ENCODE measurements at regions not wholly inside any gene's neighbourhood (a gene's known extent, or its start where the extent isn't known, plus 50 kb on each side); places are given as distances from the start of the nearest gene placed in this dataset.
"Not testable (repeated sequence)": the region's sequence is repeated elsewhere in the genome, so short reads cannot be mapped to it uniquely, and the experiment has no call there.

GRCh38 chr3:153221748-153222162 lies 59.7 kb downstream of the RAP2B start:
- peak; percentile 21 for DNase-seq (ENCODE audit: low read depth)

GRCh38 chr3:153226877-153227276 lies 64.9 kb downstream of the RAP2B start:
- DNase-seq (ENCODE audit: low read depth): not testable (repeated sequence)

- not testable (repeated sequence) for DNase-seq (ENCODE audit: low read depth)
These were observed 68.4 kb downstream of the RAP2B start for GRCh38 chr3:153230427-153230826.

GRCh38 chr3:153231245-153231644 lies 69.2 kb downstream of the RAP2B start:
- not testable (repeated sequence) for DNase-seq (ENCODE audit: low read depth)

GRCh38 chr3:153232050-153232752 lies 70.2 kb downstream of the RAP2B start:
- DNase-seq (ENCODE audit: low read depth): not testable (repeated sequence)

GRCh38 chr3:153232851-153233271 lies 70.8 kb downstream of the RAP2B start:
- no peak for DNase-seq (ENCODE audit: low read depth)

GRCh38 chr3:153233986-153234385 lies 72.0 kb downstream of the RAP2B start:
- DNase-seq (ENCODE audit: low read depth): no peak

- DNase-seq (ENCODE audit: low read depth): no peak
These were observed 80.9 kb downstream of the RAP2B start for GRCh38 chr3:153242896-153243295.

- no peak for DNase-seq (ENCODE audit: low read depth)
These were observed 82.9 kb downstream of the RAP2B start for GRCh38 chr3:153244961-153245360.

- DNase-seq (ENCODE audit: low read depth): no peak
These were observed 83.6 kb downstream of the RAP2B start for GRCh38 chr3:153245661-153246060.

- no peak for DNase-seq (ENCODE audit: low read depth)
These were observed 84.3 kb downstream of the RAP2B start for GRCh38 chr3:153246331-153246730.

GRCh38 chr3:153246806-153247205 lies 84.8 kb downstream of the RAP2B start:
- no peak for DNase-seq (ENCODE audit: low read depth)

- no peak for DNase-seq (ENCODE audit: low read depth)
These were observed 85.6 kb downstream of the RAP2B start for GRCh38 chr3:153247331-153248330.

GRCh38 chr3:153248835-153249234 lies 86.8 kb downstream of the RAP2B start:
- DNase-seq (ENCODE audit: low read depth): not testable (repeated sequence)

GRCh38 chr3:153249906-153250305 lies 87.9 kb downstream of the RAP2B start:
- no peak for DNase-seq (ENCODE audit: low read depth)

GRCh38 chr3:153250446-153250845 lies 88.4 kb downstream of the RAP2B start:
- DNase-seq (ENCODE audit: low read depth): no peak

- DNase-seq (ENCODE audit: low read depth): no peak
These were observed 90.9 kb downstream of the RAP2B start for GRCh38 chr3:153252963-153253362.

GRCh38 chr3:153254361-153254760 lies 92.3 kb downstream of the RAP2B start:
- no peak for DNase-seq (ENCODE audit: low read depth)

- no peak for DNase-seq (ENCODE audit: low read depth)
These were observed 95.8 kb downstream of the RAP2B start for GRCh38 chr3:153257673-153258351.

- no peak for DNase-seq (ENCODE audit: low read depth)
These were observed 97.9 kb downstream of the RAP2B start for GRCh38 chr3:153259956-153260355.

- DNase-seq (ENCODE audit: low read depth): no peak
These were observed 98.7 kb downstream of the RAP2B start for GRCh38 chr3:153260681-153261080.

- no peak for DNase-seq (ENCODE audit: low read depth)
These were observed 104.6 kb downstream of the RAP2B start for GRCh38 chr3:153266619-153267018.

Measured in stimulated activated CD8-positive, alpha-beta memory T cell treated with anti-CD3 and anti-CD28 coated beads, Interleukin-15, amount 100 ng/mL, for 24 hours (primary cell).